H1 (cell line): ENCODE measurements at regions not wholly inside any gene's neighbourhood (a gene's known extent, or its start where the extent isn't known, plus 50 kb on each side); places are given as distances from the start of the nearest gene placed in this dataset.

Experiments
- CTCF ChIP-seq, 3 experiments: IDR thresholded peaks; 1 replicate in 2 of 3; 2 replicates in 1 of 3; pipeline versions ENCODE4 v1.5.1 to v1.6.1; 2011; ENCODE audit warnings: low read length in 3 of 3, mild to moderate bottlenecking in 3 of 3, inconsistent platforms in 2 of 3, low read depth in 1 of 3, moderate library complexity in 1 of 3; ENCODE audit not compliant: insufficient read depth in 1 of 3; ENCODE audit errors: control extremely low read depth in 1 of 3
- EGR1 ChIP-seq: IDR thresholded peaks from 2 replicates; pipeline ENCODE4 v1.6.1; 2011; ENCODE audit warnings: low read depth, low read length, borderline replicate concordance
- EZH2 ChIP-seq: fragments of 200-600 bp; sonication (generic); IDR thresholded peaks from 2 replicates; pipeline ENCODE4 v1.7.1; 2012; ENCODE audit warnings: low read depth, mild to moderate bottlenecking, moderate library complexity, low read length, inconsistent platforms; ENCODE audit not compliant: severe bottlenecking
- GABPA ChIP-seq: IDR thresholded peaks from 2 replicates; pipeline ENCODE4 v1.6.1; 2011; ENCODE audit warnings: mild to moderate bottlenecking, low read length, moderate library complexity, borderline replicate concordance; ENCODE audit not compliant: insufficient read depth
- POLR2A ChIP-seq, 2 experiments: IDR thresholded peaks; 1 replicate in 1 of 2; 2 replicates in 1 of 2; pipeline ENCODE4 v1.6.1; 2011; ENCODE audit warnings: low read depth in 2 of 2, low read length in 2 of 2, mild to moderate bottlenecking in 2 of 2; ENCODE audit errors: control extremely low read depth in 1 of 2
- SRF ChIP-seq: IDR thresholded peaks from 2 replicates; pipeline ENCODE4 v1.6.1; 2011; ENCODE audit warnings: mild to moderate bottlenecking, low read depth, low read length, moderate library complexity

GRCh38 chr5:124887223-124887622 is 140.8 kb upstream of the ZNF608 start:
- TF ChIP-seq SRF: no peak
- TF ChIP-seq EGR1: no peak
- no peak for TF ChIP-seq EZH2
- TF ChIP-seq CTCF (IDR thresholded peaks at IDR 0.05; ENCODE audit: control extremely low read depth in 1 of 3, insufficient read depth in 1 of 3, low read depth in 1 of 3, low read length in 3 of 3): no peak
- no peak for TF ChIP-seq GABPA
- no peak for TF ChIP-seq POLR2A (IDR thresholded peaks at IDR 0.05; ENCODE audit: control extremely low read depth in 1 of 2, low read depth in 2 of 2, low read length in 2 of 2)
